ENCODE measurements at regions not wholly inside any gene's neighbourhood (a gene's known extent, or its start where the extent isn't known, plus 50 kb on each side); places are given as distances from the start of the nearest gene placed in this dataset.

GRCh38 chr3:124510290-124510689 is 220.0 kb upstream of the UMPS start:
- Histone ChIP-seq H3K4me3 (ENCODE audit: low read depth in 1 of 3, low read length in 3 of 3) (no peak overlapping the region), H3K27me3 (ENCODE audit: control insufficient read depth in 4 of 4, insufficient read depth in 4 of 4, low read length in 3 of 4) (no peaks in the 10 kb centered on the region), H3K4me1 (ENCODE audit: control insufficient read depth in 4 of 4, insufficient read depth in 4 of 4, low read length in 3 of 4) (no peaks in the 10 kb centered on the region), H3K36me3 (ENCODE audit: control insufficient read depth in 4 of 4, insufficient read depth in 3 of 4, low read depth in 1 of 4, low read length in 3 of 4) (no peaks in the 10 kb centered on the region), H3K27ac (ENCODE audit: low read depth in 1 of 2, low read length in 2 of 2) (no peak overlapping the region), H3K9ac (ENCODE audit: low read depth in 1 of 2, low read length in 2 of 2) (no peak overlapping the region), H3K9me3 (ENCODE audit: control insufficient read depth in 4 of 4, low read length in 3 of 4) (no peaks in the 10 kb centered on the region)
- no peak for TF ChIP-seq YY1 (IDR thresholded peaks at IDR 0.05)
- no peak for TF ChIP-seq SP1 (IDR thresholded peaks at IDR 0.05)
- TF ChIP-seq TAF1 (conservative IDR thresholded peaks at IDR 0.05), result no peak
- WGBS, result 94% methylated on average over 3 of the region's 3 CpGs
- no peak for DNase-seq (ENCODE audit: low spot score)

- Histone ChIP-seq H3K4me3 (ENCODE audit: low read depth in 1 of 3, low read length in 3 of 3) (no peak overlapping the region), H3K9me3 (ENCODE audit: control insufficient read depth in 4 of 4, low read length in 3 of 4) (no peaks in the 10 kb centered on the region), H3K9ac (ENCODE audit: low read depth in 1 of 2, low read length in 2 of 2) (no peak overlapping the region), H3K36me3 (ENCODE audit: control insufficient read depth in 4 of 4, insufficient read depth in 3 of 4, low read depth in 1 of 4, low read length in 3 of 4) (no peaks in the 10 kb centered on the region), H3K27ac (ENCODE audit: low read depth in 1 of 2, low read length in 2 of 2) (no peak overlapping the region), H3K4me1 (ENCODE audit: control insufficient read depth in 4 of 4, insufficient read depth in 4 of 4, low read length in 3 of 4) (no peaks in the 10 kb centered on the region), H3K27me3 (ENCODE audit: control insufficient read depth in 4 of 4, insufficient read depth in 4 of 4, low read length in 3 of 4) (no peaks in the 10 kb centered on the region)
- DNase-seq (ENCODE audit: low spot score), result no peak
- WGBS, result 65% methylated on average over 8 of the region's 8 CpGs
- TF ChIP-seq ATF3 (IDR thresholded peaks at IDR 0.05), result no peak
- no peak for TF ChIP-seq NR2F2 (IDR thresholded peaks at IDR 0.05)
- no peak for TF ChIP-seq SP1 (IDR thresholded peaks at IDR 0.05)
- no peak for TF ChIP-seq RAD21 (IDR thresholded peaks at IDR 0.05)
- TF ChIP-seq MAX (IDR thresholded peaks at IDR 0.05), result no peak
- peak in 1 of 2 donors; percentile 28 for TF ChIP-seq HNF4A (conservative IDR thresholded peaks at IDR 0.05)
- no peak for TF ChIP-seq RXRA (IDR thresholded peaks at IDR 0.05)
- TF ChIP-seq GABPA (IDR thresholded peaks at IDR 0.05 in 1 of 2, conservative IDR thresholded peaks at IDR 0.05 in 1 of 2), result no peak
- no peak for TF ChIP-seq HNF4G (IDR thresholded peaks at IDR 0.05)
- no peak for TF ChIP-seq ZBTB33 (IDR thresholded peaks at IDR 0.05)
- no peak for TF ChIP-seq REST (IDR thresholded peaks at IDR 0.05)
- TF ChIP-seq TAF1 (conservative IDR thresholded peaks at IDR 0.05), result no peak
- no peak for TF ChIP-seq FOXA1 (IDR thresholded peaks at IDR 0.05)
- TF ChIP-seq FOXA2 (IDR thresholded peaks at IDR 0.05), result peak; percentile 51
- peak in 1 of 2 donors; percentile 42 for TF ChIP-seq JUND (IDR thresholded peaks at IDR 0.05)
- no peak for TF ChIP-seq YY1 (IDR thresholded peaks at IDR 0.05)
- no peak for TF ChIP-seq EGR1 (IDR thresholded peaks at IDR 0.05; ENCODE audit: low read depth in 2 of 2)
- TF ChIP-seq CTCF (IDR thresholded peaks at IDR 0.05; ENCODE audit: low read depth, low read length, missing input control), result no peak
Measured at GRCh38 chr3:124512881-124513609, 217.2 kb upstream of the UMPS start.

All from liver (tissue), 8 donors.